Endothelial cell of umbilical vein (primary cell): ENCODE measurements at regions not wholly inside any gene's neighbourhood (a gene's known extent, or its start where the extent isn't known, plus 50 kb on each side); places are given as distances from the start of the nearest gene placed in this dataset.

Experiments used
- BruUV-seq: library from RNA; stranded (reverse); fragments of 400-500 nt; replicated peaks from 2 replicates; lab custom pipeline; 2021; lab: Mats Ljungman, UMichigan
- CTCF ChIA-PET: fragments of 300-600, 350-600 bp; sonication (Branson Sonifier 250); formaldehyde crosslinking; loops from one replicate; lab custom pipeline; 2021; ENCODE audit warnings: antibody characterized with exemption, inconsistent platforms; lab: Charles Lee
- POLR2A ChIA-PET: fragments of 300-600, 350-600 bp; sonication (Branson Sonifier 250); formaldehyde crosslinking; loops from one replicate; lab custom pipeline; 2021; ENCODE audit warnings: antibody characterized with exemption, inconsistent platforms; lab: Charles Lee
- DNase-seq: peaks from one replicate; pipeline ENCODE4 v3.0.0-alpha.2; 2011; ENCODE audit warnings: low read depth, low spot score
- FAIRE-seq: peaks from 2 replicates; lab custom pipeline; 2011; peaks lifted over from hg19 to GRCh38; lab: Jason Lieb, UNC
- H2AFZ ChIP-seq: 2 replicates; pipeline ENCODE4 v1.6.0; 2012; ENCODE audit warnings: low read depth, low read length, control low read depth, inconsistent platforms
- H3K27ac ChIP-seq: 2 replicates; pipeline ENCODE4 v1.5.1; 2011; ENCODE audit warnings: low read depth, mild to moderate bottlenecking, control low read depth, low read length, moderate library complexity; ENCODE audit not compliant: insufficient read depth
- H3K27me3 ChIP-seq, 2 experiments: 2 replicates each; pipeline versions ENCODE4 v1.6.0 to v1.6.1; 2011; ENCODE audit warnings: low read length in 2 of 2, mixed read lengths in 1 of 2; ENCODE audit not compliant: control insufficient read depth in 2 of 2, insufficient read depth in 2 of 2
- H3K36me3 ChIP-seq, 2 experiments: 2 replicates in 1 of 2; 3 replicates in 1 of 2; pipeline ENCODE4 v1.5.1; 2011; ENCODE audit warnings: low read length in 2 of 2, mild to moderate bottlenecking in 1 of 2, moderate library complexity in 1 of 2; ENCODE audit not compliant: control insufficient read depth in 2 of 2, insufficient read depth in 2 of 2; ENCODE audit errors: extremely low read depth in 1 of 2
- H3K4me1 ChIP-seq: 3 replicates; pipeline ENCODE4 v1.5.1; 2011; ENCODE audit warnings: mild to moderate bottlenecking, low read length; ENCODE audit not compliant: control insufficient read depth, insufficient read depth; ENCODE audit errors: extremely low read depth
- H3K4me2 ChIP-seq: 2 replicates; pipeline ENCODE4 v1.6.1; 2011; ENCODE audit warnings: low read length, control low read depth, mixed read lengths; ENCODE audit not compliant: insufficient read depth
- H3K4me3 ChIP-seq, 3 experiments: fragments of 200-600 bp in 1 of 3; sonication (generic), shearing (Covaris generic) in 1 of 3; replicated peaks in 1 of 3; 2 replicates each; pipeline ENCODE4 v1.5.1; 2011 to 2016; ENCODE audit warnings: control low read depth in 3 of 3, low read length in 3 of 3, mild to moderate bottlenecking in 2 of 3, inconsistent platforms in 1 of 3, low read depth in 1 of 3, moderate library complexity in 1 of 3; ENCODE audit not compliant: insufficient read depth in 1 of 3
- H3K79me2 ChIP-seq: 2 replicates; pipeline ENCODE4 v1.6.0; 2012; ENCODE audit warnings: low read length, inconsistent platforms; ENCODE audit not compliant: control insufficient read depth, insufficient read depth
- H3K9ac ChIP-seq: replicated peaks from 2 replicates; pipeline ENCODE3; 2011; ENCODE audit warnings: low read length, control low read depth; ENCODE audit not compliant: insufficient read depth; ENCODE audit errors: extremely low read depth
- H3K9me1 ChIP-seq: replicated peaks from 3 replicates; pipeline ENCODE4 v1.6.0; 2011; ENCODE audit warnings: mild to moderate bottlenecking, low read length; ENCODE audit not compliant: control insufficient read depth, insufficient read depth; ENCODE audit errors: extremely low read depth
- H3K9me3 ChIP-seq: replicated peaks from 2 replicates; pipeline ENCODE4 v1.5.1; 2012; ENCODE audit warnings: low read length, inconsistent platforms; ENCODE audit not compliant: control insufficient read depth, insufficient read depth
- H4K20me1 ChIP-seq: replicated peaks from 2 replicates; pipeline ENCODE3; 2011; ENCODE audit warnings: mild to moderate bottlenecking, low read length; ENCODE audit not compliant: control insufficient read depth, insufficient read depth; ENCODE audit errors: extremely low read depth
- CTCF ChIP-seq, 2 donors: IDR thresholded peaks; 1 replicate in 1 of 2; 2 replicates in 1 of 2; pipeline ENCODE4 v1.5.1; 2011; ENCODE audit warnings: low read length in 2 of 2, mild to moderate bottlenecking in 2 of 2, moderate library complexity in 2 of 2, control low read depth in 1 of 2, inconsistent platforms in 1 of 2, low read depth in 1 of 2; ENCODE audit not compliant: insufficient read depth in 1 of 2; ENCODE audit errors: extremely low read depth in 1 of 2
- EZH2 ChIP-seq: IDR thresholded peaks from 2 replicates; pipeline ENCODE4 v1.6.1; 2012; ENCODE audit warnings: borderline replicate concordance, low read depth, mild to moderate bottlenecking, moderate library complexity, low read length, inconsistent platforms; ENCODE audit not compliant: severe bottlenecking
- FOS ChIP-seq: IDR thresholded peaks from 2 replicates; pipeline ENCODE4 v1.6.1; 2011; ENCODE audit warnings: mild to moderate bottlenecking, low read length, moderate library complexity, borderline replicate concordance; ENCODE audit not compliant: insufficient read depth
- GATA2 ChIP-seq: IDR thresholded peaks from 2 replicates; pipeline ENCODE4 v1.7.0; 2011; ENCODE audit warnings: low read depth, mild to moderate bottlenecking, moderate library complexity, mixed read lengths, low read length; ENCODE audit not compliant: insufficient read length, insufficient read depth
- JUN ChIP-seq: IDR thresholded peaks from 2 replicates; pipeline ENCODE4 v1.6.1; 2011; ENCODE audit warnings: borderline replicate concordance, low read depth; ENCODE audit not compliant: insufficient read length, insufficient read depth
- MAX ChIP-seq: IDR thresholded peaks from 2 replicates; pipeline ENCODE4 v1.6.1; 2011; ENCODE audit not compliant: insufficient read depth, insufficient read length
- MYC ChIP-seq: IDR thresholded peaks from one replicate; pipeline ENCODE4 v1.6.1; 2011; ENCODE audit warnings: mild to moderate bottlenecking, low read depth, low read length
- POLR2A ChIP-seq: IDR thresholded peaks from 2 replicates; pipeline ENCODE4 v1.6.1; 2012; ENCODE audit warnings: low read depth, mild to moderate bottlenecking, control low read depth, low read length
- POLR2AphosphoS5 ChIP-seq: IDR thresholded peaks from 2 replicates; pipeline ENCODE4 v1.6.1; 2012; ENCODE audit warnings: low read depth, mild to moderate bottlenecking, control low read depth, low read length, moderate library complexity; ENCODE audit not compliant: insufficient read depth
- dilution Hi-C: fragments of 300-500 bp; cut with MboI; formaldehyde crosslinking; loops from one replicate; pipeline ENCODE4 v1.15.0; 2019; ENCODE audit warnings: low sequenced_read_pairs; ENCODE audit not compliant: extremely low pct_ligation_motif_present
- intact Hi-C: fragments of 100-400 bp; cut with micrococcal nuclease; formaldehyde crosslinking; loops from one replicate; pipeline ENCODE4 v1.10.0; 2022

- Histone ChIP-seq H3K4me3 (no peak overlapping the region), H3K4me1 (no peaks in the 10 kb centered on the region), H3K4me2 (no peak overlapping the region), H3K9me3 (no peaks in the 10 kb centered on the region), H3K79me2 (no peaks in the 10 kb centered on the region), H3K27me3 (no peaks in the 10 kb centered on the region), H3K36me3 (no peaks in the 10 kb centered on the region), H4K20me1 (no peaks in the 10 kb centered on the region), H3K27ac (no peak overlapping the region), H3K9ac (no peak overlapping the region), H2AFZ (no peak overlapping the region), H3K9me1 (no peaks in the 10 kb centered on the region)
- ChIA-PET POLR2A (no interaction called here), CTCF (no interaction called here)
- TF ChIP-seq EZH2 = no peak
- no peak for TF ChIP-seq FOS
- no peak for TF ChIP-seq POLR2A
- no peak for TF ChIP-seq GATA2
- no peak for TF ChIP-seq JUN
- TF ChIP-seq CTCF (IDR thresholded peaks at IDR 0.05; ENCODE audit: extremely low read depth in 1 of 2, insufficient read depth in 1 of 2, low read depth in 1 of 2, low read length in 2 of 2) = no peak
- TF ChIP-seq POLR2AphosphoS5 = no peak
- TF ChIP-seq MAX = no peak
- TF ChIP-seq MYC = no peak
- no peak for DNase-seq
- BruUV-seq = no TSS peak
- FAIRE-seq = no peak
- dilution Hi-C loops = no loop called here
- intact Hi-C loops = no loop called here
These were observed 629.0 kb upstream of the ZFP42 start for GRCh38 chr4:187366530-187366929.
